ENCODE measurements at regions not wholly inside any gene's neighbourhood (a gene's known extent, or its start where the extent isn't known, plus 50 kb on each side); places are given as distances from the start of the nearest gene placed in this dataset.
"Not testable (repeated sequence)": the region's sequence is repeated elsewhere in the genome, so short reads cannot be mapped to it uniquely, and the experiment has no call there.

DNA sequence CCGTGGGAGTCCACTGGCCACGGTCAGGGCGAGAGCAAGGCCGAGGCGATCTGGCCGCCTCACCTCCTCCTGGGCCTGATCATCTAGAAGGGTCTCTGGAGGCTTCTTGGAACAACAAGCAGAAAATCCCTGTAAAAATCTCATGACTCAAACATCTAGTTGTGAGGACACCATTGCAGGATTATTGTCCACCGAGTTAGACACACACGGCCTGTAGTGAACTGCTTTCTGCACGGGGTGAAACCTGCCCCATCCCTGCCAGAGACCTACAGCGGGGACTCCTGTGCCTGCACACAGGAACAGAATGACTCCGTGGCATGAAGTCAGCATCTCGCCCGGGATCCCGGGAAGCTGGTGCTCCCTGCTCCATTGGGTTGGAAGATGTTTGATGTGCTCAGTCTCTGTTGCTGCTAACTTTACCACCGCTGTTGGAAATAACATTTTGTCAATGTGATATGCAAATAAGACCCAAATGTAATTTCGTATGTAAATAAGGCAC, 267.0 kb upstream of the TCERG1L start:
- no peak for FAIRE-seq
- DNase-seq (ENCODE audit: low spot score) = no peak

DNA sequence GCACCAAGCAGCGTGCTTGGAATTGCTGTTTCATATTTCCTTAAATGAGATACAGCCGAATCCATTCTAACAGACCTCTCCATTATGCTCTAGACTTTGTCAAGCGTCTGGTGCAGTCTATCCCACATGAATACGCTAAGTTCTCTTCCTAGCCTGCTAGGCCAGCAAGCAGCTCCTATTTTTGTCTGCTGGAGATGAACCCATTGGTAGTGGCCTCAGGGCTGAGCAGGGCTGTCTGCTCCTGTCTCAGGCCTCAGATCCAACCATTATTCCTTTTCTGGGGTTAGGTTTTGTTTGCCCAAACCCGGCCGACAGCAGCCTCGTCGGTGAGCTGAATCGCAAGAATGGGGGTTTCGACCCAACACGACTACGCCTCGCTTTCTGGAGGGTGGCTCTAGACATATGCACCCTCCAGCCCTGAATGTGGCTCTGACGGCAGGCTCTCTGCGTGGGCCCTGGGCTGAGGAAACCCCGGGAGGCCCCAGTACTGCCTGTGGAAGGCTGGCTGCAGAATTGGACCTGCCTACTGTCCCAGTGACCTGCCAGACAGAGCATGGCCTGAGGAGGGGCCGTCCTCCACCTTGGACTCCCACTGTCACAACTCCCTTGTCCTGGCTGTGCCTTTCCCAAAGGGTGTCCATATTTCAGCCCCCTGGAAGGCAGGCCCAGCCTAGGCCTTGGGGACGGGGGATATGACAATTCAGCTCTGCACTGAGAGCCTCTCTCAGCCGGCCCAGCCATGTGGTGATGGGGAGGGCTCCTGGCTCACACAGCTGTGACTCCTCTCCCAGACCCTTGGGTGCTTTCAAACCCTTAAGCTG, 267.9 kb upstream of the TCERG1L start:
- no peak for DNase-seq (ENCODE audit: low spot score)
- FAIRE-seq = no peak

DNA sequence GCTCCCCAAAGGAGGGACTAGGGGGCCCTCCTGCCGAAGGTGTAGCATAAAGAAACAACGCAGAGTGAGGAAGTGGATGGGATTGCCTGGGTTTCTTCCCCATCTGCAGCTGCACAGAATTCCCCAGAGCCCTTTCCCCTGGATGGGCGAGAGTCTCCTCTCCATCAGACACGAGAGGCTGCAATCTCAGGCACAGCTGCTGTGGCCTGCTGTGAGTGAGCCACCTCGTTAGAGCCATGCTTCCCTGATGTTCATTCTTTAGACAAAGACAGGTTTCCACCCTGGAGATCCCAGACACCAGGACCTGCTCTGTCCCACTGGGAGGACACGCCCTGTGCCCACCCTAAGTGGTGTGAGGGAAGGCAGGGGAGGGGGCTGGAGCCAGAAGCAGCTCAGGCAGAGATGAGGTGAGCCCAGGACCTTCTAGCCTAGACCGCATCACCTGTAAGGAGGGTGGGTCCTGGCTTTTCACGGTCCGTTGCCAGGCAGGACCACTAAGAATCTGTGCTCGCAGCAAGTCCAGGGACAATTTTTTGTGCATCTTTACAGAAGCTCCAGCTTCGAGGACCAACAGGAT, 268.6 kb upstream of the TCERG1L start:
- DNase-seq (ENCODE audit: low spot score) (no peak), FAIRE-seq (no peak)

DNA sequence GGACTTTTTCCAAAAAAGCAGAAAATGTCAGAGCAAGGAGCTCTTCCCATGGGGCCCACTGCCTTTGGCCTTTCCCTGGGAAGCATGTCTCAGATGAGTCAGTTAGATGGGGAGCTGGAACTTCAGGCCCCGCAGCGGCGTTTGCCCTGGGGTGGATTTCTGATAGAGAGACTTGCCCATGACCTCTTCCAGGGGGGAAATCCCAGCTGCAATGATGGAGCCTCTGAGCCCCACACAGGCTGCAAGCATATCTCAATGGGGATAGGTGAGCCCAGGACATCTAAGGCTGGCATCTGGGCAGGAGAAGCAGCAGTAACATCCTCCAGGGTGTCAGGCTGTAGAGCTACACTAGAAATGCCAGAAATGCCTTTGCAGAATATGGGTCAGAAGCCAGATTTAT, 269.2 kb upstream of the TCERG1L start:
- no peak for FAIRE-seq
- no peak for DNase-seq (ENCODE audit: low spot score)

DNA sequence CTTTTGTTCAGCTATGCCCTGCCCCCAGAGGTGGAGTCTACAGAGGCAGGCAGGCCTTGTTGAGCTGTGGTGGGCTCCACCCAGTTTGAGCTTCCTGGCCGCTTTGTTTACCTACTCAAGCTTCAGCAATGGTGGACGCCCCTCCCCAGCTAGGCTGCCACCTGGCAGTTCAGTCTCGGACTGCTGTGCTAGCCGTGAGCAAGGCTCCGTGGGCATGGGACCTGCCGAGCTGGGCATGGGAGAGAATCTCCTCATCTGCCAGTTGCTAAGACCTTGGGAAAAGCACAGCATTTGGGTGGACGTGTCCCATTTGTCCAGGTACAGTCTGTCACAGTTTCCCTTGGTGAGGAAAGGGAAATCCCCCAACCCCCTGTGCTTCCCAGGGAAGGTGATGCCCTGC, 270.0 kb upstream of the TCERG1L start:
- DNase-seq (ENCODE audit: low spot score); FAIRE-seq: not testable (repeated sequence)

DNA sequence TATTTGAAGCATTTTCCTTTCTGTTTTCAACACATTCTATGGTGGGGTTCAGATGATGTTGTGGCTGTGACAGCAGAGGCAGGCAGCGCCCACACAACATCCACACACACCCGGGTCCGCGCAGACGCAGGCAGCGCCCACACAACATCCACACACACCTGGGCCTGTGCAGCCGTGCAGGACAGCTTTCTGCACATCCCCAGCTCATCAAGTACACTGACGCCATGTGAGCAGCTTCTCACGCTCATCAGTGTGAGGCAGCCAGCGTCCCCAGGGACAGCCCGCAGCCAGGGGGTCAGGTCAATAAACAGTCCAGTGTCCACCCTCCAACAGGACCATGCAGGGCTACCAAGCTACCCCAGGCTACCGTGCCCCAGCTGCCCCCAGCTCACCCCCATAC, 272.8 kb upstream of the TCERG1L start:
- no peak for FAIRE-seq
- no peak for DNase-seq (ENCODE audit: low spot score)

DNA sequence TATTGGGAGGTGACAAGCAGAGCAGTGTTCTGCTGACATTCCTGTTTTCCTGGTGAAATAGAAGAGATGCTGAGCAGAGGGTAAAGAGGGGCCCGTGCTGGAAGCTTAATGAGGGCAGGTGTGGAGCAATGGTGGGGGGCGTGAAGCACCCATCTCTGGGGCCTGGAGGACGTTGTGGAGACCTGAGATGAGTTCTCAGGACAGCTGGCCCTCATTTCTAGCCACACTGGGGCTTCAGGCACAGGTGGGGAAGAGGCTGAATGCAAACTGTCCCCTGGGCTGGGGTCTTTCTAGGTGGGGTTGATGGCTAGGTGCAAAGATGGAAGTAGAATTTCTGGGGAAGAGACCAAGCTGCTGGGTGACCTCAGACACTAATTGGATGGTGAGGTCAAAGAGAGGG, 274.2 kb upstream of the TCERG1L start:
- DNase-seq (ENCODE audit: low spot score) (no peak), FAIRE-seq (no peak)

DNA sequence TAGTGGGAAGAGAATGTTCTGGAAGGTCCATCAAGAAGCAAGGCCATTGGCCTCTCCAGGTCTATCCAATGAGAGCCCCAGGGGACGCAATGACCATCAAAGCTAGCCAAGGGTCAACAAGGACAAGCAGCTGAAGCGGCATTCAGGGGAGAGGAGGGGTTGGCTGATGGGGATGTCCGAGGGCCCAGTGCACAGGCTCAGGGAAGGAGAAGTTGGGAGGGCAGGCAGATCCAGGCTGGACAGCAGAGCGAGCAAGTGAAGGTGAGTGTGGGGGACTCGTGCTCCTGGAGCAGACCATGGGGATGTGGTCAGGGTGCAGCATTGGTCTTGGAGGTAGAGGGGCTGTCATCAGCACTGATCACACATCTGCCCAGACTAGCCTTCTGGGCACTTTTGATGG, 275.4 kb upstream of the TCERG1L start:
- DNase-seq (ENCODE audit: low spot score) = no peak
- FAIRE-seq = no peak

DNA sequence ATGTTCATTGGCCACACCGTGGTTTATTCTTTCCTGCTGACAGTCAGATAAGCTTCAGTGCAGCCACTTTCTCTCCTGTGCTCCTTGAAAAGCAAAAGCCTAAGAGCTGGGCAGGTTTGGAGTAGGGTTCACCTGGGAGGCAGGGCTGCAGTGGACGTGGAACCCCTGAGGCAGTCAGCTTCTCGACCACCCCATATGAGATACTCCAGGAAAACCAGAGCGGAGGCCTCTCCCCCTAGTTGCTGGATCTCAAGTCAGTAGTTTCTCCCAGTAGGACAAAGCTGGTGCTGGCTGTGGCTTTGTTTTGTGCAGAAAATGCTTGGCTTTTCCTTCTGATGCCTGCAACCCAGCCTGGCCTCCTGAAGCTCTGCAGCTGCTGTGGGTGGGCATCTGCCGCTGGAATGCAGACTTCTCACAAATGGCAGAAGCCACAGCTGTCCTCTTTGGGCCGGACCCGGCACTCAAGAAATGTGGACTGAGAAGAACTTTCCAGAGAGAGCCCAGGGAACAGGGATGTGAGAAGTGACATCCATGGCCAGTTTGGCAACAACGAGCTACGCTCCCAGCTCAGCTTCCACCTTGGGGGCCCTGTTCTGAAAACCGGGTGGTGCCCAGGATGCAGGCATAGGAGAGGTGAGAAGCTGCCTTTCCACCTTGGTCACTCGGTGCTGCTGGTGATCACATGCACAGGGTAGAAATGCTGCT, 276.6 kb upstream of the TCERG1L start:
- FAIRE-seq (no peak), DNase-seq (ENCODE audit: low spot score) (no peak)

DNA sequence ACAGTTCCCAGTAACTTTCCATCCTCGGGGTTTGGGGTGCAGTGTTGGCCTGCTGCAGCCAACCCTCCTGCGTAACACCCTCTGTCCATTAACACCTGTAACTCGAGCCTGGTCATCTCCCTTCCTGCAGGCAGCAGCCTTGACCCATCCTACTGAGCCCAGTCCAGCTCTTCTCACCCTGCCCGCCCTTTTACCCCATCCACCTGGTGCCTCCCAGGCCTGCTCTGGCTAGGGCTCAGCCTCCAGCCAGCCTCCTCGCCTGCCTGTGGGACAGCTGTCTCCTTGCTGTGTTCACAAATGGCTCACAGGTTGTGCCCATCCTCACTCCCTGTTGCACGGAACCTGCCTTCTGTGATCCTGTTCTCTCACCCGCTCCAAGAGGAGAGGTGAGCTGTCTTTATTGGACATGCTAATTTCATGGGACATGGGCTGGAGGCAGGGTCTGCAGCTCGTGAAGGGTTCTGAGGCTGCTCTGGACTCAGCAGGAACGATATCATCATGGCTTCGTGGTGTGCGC, 277.2 kb upstream of the TCERG1L start:
- FAIRE-seq = no peak

DNA sequence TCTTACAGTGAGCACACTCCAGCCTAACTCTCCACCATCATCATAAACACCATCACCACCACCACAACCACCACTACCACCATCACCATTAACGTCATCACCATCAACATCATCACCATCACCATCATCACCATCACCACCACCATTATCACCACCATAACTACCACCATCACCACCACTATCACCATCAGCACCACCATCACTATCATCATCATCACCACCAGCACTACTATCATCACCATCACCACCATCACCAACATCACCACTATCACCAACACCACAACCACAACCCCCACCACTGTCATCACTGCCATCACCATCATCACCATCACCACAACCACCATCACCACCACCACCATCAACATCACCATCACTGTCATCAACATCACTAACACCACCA, 279.0 kb upstream of the TCERG1L start:
- no peak for FAIRE-seq

More for the DNA sequence above, 277.2 kb upstream of the TCERG1L start:
- DNase-seq (ENCODE audit: low spot score) = no peak

DNA sequence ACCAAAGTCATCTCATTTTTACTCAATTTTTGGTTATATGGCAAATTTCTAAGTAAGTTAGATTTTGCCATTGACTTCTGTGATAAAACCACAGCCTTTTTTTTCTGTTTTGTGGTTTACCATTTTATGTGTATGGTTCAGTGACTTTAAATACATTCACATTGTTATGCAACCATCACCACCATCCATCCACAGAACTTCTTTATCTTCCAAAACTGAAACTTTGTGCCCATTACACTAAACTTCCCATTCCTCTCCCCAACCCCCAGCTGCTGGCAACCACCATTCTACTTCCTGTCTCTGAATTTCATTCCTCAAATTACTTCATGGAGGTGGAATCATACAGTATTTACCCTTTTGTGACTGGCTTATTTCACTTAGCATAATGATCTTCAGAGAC, 280.4 kb upstream of the TCERG1L start:
- FAIRE-seq (no peak), DNase-seq (ENCODE audit: low spot score) (no peak)

More for the DNA sequence above, 279.0 kb upstream of the TCERG1L start:
- no peak for DNase-seq (ENCODE audit: low spot score)

DNA sequence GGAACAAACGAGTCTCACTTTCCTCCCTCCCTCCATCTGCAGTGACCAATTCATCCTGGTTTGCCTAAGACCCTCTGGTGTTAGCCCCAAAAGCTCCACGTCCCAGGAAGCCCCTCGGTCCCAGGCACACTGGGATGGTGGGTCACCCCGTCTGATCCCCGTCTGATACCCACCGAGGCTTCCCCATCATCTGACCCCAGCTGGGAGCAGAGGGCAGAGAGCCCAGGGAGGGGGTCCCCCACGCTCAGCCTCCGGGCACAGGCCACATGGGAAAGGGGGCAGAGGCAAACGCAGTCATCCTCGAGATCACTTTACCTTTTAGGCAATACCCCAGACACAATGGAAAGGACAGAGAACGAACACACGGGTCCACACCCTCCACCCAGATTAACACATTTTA, 291.6 kb upstream of the PPP2R2D start:
- FAIRE-seq = no peak
- DNase-seq (ENCODE audit: low spot score) = no peak

DNA sequence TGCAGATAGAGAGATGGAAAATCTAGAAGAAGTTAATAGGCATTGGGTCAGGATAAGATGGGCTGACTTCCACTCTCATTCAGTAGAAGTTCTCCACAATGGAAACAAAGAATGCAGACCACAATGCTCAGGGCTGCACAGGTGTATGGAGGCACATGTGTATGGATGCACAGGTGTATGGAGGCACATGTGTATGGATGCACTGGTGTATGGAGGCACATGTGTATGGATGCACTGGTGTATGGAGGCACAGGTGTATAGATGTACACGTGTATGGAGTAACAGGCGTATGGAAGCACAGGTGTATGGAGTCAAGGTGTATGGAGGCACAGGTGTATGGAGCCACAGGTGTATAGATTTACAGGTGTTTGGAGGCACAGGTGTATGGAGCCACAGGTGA, 285.7 kb upstream of the PPP2R2D start:
- DNase-seq (ENCODE audit: low spot score) (no peak), FAIRE-seq (no peak)

DNA sequence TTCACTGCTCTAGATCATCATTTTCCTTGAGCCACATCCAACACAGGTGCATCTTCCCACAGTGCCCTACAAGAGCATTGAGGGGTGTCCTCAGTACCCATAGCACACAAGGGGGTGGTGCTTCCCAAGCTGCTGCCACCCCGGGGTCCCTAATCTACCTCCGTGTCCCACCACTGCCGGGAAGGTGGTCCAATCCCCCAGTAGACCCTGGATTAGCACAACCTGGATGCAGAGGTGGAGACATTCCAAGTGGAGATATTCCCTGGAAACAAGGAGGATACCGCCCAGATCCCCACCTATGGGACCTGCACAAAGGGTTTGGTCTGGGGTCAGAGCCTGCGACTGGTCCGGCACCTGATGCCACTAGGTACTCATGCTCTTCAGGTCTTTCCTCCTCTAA, 284.8 kb upstream of the PPP2R2D start:
- DNase-seq (ENCODE audit: low spot score) (no peak), FAIRE-seq (no peak)

DNA sequence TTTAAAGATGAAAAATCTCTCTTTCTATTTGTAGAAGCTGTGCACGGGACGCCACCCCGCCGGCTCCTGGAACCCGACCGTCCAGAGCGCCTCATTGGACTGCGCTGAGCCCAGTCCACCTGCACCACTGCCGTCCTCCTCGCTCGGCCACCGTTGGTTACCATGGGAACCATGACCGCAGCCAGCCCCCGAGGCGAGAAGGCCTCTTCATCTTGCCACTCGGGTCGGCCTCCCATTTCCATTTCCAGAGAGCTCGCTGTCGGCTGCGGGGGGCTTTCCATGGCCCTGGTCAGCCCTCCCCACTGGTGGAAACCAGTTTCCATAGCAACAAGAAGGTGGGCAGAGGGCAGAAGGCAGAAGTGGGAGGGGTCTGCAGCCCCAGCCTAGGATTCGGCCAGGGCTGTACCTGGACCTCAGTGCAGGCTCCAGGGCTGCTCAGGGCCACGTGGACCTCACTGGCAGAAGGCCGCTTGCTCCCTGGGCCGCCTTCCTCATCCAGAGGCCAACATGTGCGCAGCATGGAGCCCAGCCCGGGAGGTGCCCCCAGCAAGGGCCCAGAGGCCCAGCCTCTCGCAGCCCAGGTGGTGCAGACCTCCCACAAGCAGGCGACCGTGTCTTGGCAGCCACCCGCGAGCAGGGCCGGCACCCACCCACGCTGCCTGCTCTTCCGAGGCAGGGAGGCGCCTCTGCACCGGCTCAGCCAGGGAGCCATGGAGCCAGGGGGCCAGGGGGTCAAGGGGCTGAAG, 283.5 kb upstream of the PPP2R2D start:
- DNase-seq (ENCODE audit: low spot score) (no peak), FAIRE-seq (no peak)

DNA sequence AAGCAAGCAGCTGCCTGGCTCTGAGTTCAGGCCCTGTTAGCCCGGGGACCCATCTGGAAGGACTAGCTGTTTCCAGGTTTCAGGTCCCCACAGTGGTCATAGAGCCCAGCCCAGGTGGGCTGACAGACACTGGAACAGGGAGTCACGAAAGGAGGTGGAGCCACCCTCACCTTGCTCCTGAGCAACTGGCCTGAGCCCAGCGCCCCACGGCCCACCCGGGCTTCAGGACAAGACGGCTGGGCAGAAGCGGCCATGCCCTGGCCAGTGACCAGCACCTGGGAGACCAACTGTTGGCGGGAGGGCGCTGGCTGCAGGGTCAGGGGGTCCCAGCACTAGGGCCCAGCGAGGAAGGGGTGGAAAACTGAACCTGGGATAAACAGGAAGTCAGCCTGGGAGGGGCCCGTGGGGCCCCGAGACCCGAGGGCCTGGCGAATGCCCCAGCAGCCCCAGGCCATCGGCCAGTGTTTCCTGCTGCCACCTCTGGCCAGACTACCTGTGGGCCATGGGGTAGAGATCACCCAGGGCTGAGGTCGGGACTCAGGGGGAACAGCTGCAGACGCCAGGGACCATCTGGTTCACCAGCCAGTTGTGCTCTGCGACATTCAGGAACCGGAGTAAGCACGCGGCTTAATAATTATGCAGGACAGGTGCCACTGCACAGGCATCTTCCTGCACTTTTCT, 282.1 kb upstream of the PPP2R2D start:
- FAIRE-seq (no peak), DNase-seq (ENCODE audit: low spot score) (no peak)

DNA sequence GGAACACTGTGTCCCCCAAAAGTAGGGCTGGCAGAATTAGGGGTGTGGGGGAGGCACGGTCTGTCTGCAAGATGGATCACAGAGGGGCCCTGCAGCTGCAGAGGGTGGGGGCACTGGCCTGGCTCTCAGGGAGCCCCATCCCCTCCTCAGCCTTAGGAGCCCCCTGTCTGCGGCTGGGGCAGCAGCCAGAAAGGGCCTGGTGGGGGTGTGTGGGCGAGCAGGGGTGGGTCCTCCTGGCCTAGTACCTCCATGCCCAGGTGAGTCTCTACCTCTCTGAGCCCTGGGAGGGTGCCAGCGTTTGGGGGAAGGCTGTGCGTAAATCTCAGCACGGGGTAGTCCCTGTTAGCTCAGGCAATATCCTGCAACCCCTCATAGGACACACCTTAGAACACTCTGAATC, 280.5 kb upstream of the PPP2R2D start:
- no peak for FAIRE-seq
- no peak for DNase-seq (ENCODE audit: low spot score)

DNA sequence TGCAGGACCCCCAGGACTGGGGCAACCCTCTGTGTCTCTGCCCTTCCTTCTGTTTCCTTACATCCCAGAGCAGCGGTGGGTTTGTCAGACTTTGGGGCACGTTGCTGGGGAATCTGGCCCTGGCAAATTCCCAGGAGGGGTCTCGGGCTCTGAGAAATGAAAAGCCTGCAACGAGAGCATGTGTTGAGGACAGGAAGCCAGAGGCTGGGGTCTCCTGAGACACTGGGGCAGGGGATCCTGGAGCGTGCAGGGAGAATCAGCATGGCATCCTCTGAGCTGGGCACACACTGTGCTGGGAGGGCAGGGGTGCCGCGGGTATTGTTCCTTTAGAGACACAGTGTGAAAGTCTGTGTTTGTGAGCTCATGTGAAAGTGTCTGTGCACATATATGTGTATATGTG, 279.9 kb upstream of the PPP2R2D start:
- FAIRE-seq (no peak), DNase-seq (ENCODE audit: low spot score) (no peak)

DNA sequence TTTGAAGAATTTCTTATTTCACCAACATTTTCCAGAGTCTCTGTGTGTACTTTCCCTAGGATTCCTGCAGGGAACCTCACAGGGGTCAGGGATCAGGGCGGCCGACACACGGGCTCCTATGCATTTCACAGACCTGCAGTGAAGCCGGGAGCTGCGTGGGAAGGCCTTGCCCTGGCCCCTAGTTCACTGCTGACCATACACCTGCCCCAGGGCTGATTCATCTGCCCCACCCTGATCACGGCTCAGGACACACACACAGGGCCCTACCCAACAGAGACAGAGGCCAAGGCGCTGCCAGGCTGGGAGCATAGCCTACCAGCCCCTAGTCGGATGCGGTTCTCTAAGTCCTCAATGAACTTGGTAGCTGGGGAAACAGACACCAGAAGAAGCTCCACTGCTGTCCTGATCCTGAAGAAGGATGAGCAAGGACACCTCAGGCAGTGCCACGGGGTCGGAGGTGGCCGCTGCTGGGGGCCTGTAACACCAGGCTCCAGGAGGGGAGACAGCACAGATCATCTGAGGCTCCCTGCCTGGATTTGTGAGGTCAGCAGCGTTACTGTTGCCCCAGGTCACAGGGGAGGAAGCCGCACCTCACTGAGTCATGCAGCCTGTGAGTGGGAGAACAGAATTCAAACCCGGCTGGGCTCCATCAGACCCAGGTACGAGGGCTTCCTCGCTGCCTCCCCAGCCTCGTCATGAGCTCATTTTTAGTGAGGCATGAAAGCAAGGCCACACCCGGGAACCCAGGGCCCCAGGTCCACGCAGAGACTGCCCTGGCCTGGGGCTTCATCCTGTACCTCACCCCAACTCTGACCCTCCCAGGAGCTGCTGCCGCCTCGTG, 278.8 kb upstream of the PPP2R2D start:
- FAIRE-seq = no peak

More for the DNA sequence above, 278.8 kb upstream of the PPP2R2D start:
- peak; percentile 74 for DNase-seq (ENCODE audit: low spot score)

Measured in urothelium cell line (cell line).